ENCODE measurements at regions not wholly inside any gene's neighbourhood (a gene's known extent, or its start where the extent isn't known, plus 50 kb on each side); places are given as distances from the start of the nearest gene placed in this dataset.

- DNase-seq (ENCODE audit: low read depth in 2 of 2), result no peak
These were observed 130.9 kb downstream of the PAX1 start for GRCh38 chr20:21836346-21836745.

- no peak for DNase-seq (ENCODE audit: low read depth in 2 of 2)
These were observed 129.6 kb downstream of the PAX1 start for GRCh38 chr20:21835042-21835441.

- DNase-seq (ENCODE audit: low read depth in 2 of 2), result no peak
These were observed 127.2 kb downstream of the PAX1 start for GRCh38 chr20:21832442-21833385.

GRCh38 chr20:21826976-21827375 is 121.5 kb downstream of the PAX1 start:
- no peak for DNase-seq (ENCODE audit: low read depth in 2 of 2)

GRCh38 chr20:21821358-21821757 is 115.9 kb downstream of the PAX1 start:
- DNase-seq (ENCODE audit: low read depth in 2 of 2), result no peak

- no peak for DNase-seq (ENCODE audit: low read depth in 2 of 2)
These were observed 115.2 kb downstream of the PAX1 start for GRCh38 chr20:21820688-21821087.

GRCh38 chr20:21820045-21820444 is 114.6 kb downstream of the PAX1 start:
- DNase-seq (ENCODE audit: low read depth in 2 of 2), result no peak

- DNase-seq (ENCODE audit: low read depth in 2 of 2), result no peak
These were observed 106.9 kb downstream of the PAX1 start for GRCh38 chr20:21812379-21812778.

- DNase-seq (ENCODE audit: low read depth in 2 of 2), result no peak
These were observed 104.6 kb downstream of the PAX1 start for GRCh38 chr20:21809961-21810523.

GRCh38 chr20:21808863-21809664 is 103.6 kb downstream of the PAX1 start:
- DNase-seq (ENCODE audit: low read depth in 2 of 2), result no peak

- no peak for DNase-seq (ENCODE audit: low read depth in 2 of 2)
These were observed 102.7 kb downstream of the PAX1 start for GRCh38 chr20:21808139-21808538.

- no peak for DNase-seq (ENCODE audit: low read depth in 2 of 2)
These were observed 99.3 kb downstream of the PAX1 start for GRCh38 chr20:21804802-21805201.

- DNase-seq (ENCODE audit: low read depth in 2 of 2), result no peak
These were observed 95.7 kb downstream of the PAX1 start for GRCh38 chr20:21801193-21801592.

- DNase-seq (ENCODE audit: low read depth in 2 of 2), result no peak
These were observed 92.9 kb downstream of the PAX1 start for GRCh38 chr20:21798384-21798783.

- no peak for DNase-seq (ENCODE audit: low read depth in 2 of 2)
These were observed 90.6 kb downstream of the PAX1 start for GRCh38 chr20:21796059-21796458.

GRCh38 chr20:21788082-21788481 is 82.6 kb downstream of the PAX1 start:
- no peak for DNase-seq (ENCODE audit: low read depth in 2 of 2)

- DNase-seq (ENCODE audit: low read depth in 2 of 2), result no peak
These were observed 76.1 kb downstream of the PAX1 start for GRCh38 chr20:21781446-21782075.

- DNase-seq (ENCODE audit: low read depth in 2 of 2), result no peak
These were observed 75.1 kb downstream of the PAX1 start for GRCh38 chr20:21780528-21780927.

All from stimulated activated CD8-positive, alpha-beta memory T cell treated with anti-CD3 and anti-CD28 coated beads, Interleukin-7, amount 100 ng/mL, for 4 hours (primary cell).